ACC112 (cell line): ENCODE measurements at regions not wholly inside any gene's neighbourhood (a gene's known extent, or its start where the extent isn't known, plus 50 kb on each side); places are given as distances from the start of the nearest gene placed in this dataset.

ENCODE experiments used
- H2AFZ ChIP-seq: fragments of 200-600 bp; sonication (generic); one replicate; pipeline ENCODE4 v1.6.0; 2017; ENCODE audit warnings: antibody characterized with exemption, low read length; ENCODE audit not compliant: unreplicated experiment
- H3K27ac ChIP-seq: fragments of 200-600 bp; sonication (generic); 2 replicates; pipeline ENCODE4 v1.5.1; 2014; ENCODE audit warnings: low read depth, mild to moderate bottlenecking, antibody characterized with exemption, low read length, moderate library complexity
- H3K27me3 ChIP-seq: fragments of 200-600 bp; sonication (generic); 2 replicates; pipeline ENCODE4 v1.6.1; 2014; ENCODE audit warnings: mild to moderate bottlenecking, antibody characterized with exemption, low read length, moderate library complexity, mixed read lengths; ENCODE audit not compliant: insufficient read depth
- H3K36me3 ChIP-seq: fragments of 200-600 bp; sonication (generic); 2 replicates; pipeline ENCODE4 v1.6.1; 2016; ENCODE audit warnings: mild to moderate bottlenecking, antibody characterized with exemption, low read length, moderate library complexity, mixed read lengths; ENCODE audit not compliant: insufficient read depth
- H3K4me1 ChIP-seq: fragments of 200-600 bp; sonication (generic); one replicate; pipeline ENCODE4 v1.6.1; 2016; ENCODE audit warnings: low read length, mixed read lengths; ENCODE audit not compliant: insufficient read depth, unreplicated experiment, control insufficient read depth
- H3K4me3 ChIP-seq: fragments of 200-600 bp; sonication (generic); 2 replicates; pipeline ENCODE4 v1.5.1; 2014; ENCODE audit warnings: mild to moderate bottlenecking, low read depth, low read length
- H3K79me2 ChIP-seq: fragments of 200-600 bp; sonication (generic); one replicate; pipeline ENCODE4 v1.6.0; 2016; ENCODE audit warnings: low read length; ENCODE audit not compliant: control insufficient read depth, unreplicated experiment, insufficient read depth

DNA sequence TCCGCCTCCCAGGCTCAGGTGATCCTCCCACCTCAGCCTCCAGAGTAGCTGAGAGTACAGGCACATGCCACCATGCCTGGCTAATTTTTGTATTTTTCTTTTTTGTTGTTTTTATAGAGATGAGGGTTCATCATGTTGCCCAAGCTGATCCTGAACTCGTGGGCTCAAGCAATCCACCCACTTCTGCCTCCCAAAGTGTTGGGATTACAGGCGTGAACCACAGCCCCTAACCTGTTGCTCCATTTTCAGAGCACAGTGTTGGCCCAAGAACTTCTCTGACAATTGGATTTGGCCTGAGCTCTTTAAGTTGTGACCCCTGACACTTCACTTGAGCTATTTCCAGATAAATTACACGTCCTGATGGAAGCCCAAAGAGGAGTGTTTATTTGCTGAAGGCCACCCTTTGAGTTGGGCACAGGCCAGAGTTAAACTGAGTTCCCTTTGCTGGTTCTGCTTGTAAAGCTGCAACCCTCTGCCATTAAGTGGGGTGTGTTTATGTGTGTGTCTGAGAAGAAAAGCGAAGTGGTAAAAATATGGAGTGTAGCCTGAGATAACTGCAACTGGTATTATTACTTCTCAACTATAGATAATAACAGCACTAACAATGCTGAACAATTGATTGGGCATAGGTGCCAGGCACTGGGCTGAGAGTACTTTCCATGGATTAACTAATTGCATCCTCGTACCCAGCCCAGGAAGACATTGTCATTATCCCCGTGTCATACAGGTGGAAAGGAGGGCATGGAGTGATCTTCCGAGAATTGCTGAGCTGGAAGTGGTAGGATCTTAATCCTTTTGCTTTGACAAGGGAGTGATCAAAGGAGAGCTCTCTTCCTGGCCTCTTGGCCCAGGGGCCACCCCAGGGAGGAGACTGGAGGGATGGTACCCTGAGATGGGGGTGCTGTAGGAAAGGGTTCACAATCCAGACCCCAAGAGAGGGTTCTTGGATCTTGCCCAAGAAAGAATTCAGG lies 91.5 kb upstream of the PROK2 start:
- Histone ChIP-seq H3K4me1 (no peaks in the 10 kb centered on the region), H2AFZ (no peak overlapping the region), H3K36me3 (no peaks in the 10 kb centered on the region), H3K4me3 (no peak overlapping the region), H3K27me3 (peaks cover 20% of the 10 kb centered on the region; the same call in 1 of the 2 replicates), H3K27ac (no peak overlapping the region), H3K79me2 (no peaks in the 10 kb centered on the region)

DNA sequence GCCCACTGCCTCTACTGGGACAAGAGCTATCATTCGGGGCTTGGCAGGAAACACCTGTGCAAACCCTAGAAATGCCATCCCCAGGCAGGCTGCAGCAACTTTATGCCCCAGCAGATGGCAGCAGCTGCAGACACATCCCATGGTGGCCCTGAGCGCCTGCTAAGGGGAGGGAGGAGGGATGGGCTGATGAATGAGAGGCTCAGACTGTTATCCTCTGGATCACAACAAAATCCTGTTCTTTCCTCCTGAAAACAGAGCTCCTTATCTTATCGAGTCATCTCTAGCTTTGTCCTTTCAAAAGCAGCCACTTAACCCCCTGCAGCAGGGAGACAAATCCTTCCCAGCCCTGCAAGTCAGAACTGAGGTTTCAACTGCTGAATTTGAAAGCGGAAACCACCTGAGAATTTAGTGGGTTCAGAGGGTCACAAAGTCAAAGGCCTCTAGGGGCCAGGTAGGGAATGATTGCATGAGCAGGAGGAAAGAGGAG lies 90.6 kb upstream of the PROK2 start:
- Histone ChIP-seq H3K27ac (no peak overlapping the region), H2AFZ (no peak overlapping the region)

DNA sequence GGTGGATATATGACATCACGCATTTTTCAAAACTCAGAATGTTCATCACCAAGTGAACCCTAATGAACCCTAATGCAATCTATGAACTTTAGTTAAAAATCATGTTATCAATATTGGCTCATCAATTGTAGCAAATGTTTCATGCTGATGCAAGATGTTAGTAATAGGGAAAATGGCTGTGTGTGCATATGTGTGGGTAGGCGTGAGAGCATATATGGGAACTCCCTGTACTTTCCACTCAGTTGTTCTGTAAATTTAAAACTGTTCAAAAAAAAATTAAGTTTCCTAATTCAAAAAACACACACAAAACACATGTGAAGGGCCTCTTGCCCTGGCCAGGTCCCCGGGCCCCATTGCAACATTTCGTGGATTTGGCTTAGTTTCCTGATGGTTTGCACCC lies 89.7 kb upstream of the PROK2 start:
- no peaks in the 10 kb centered on the region for H3K79me2 ChIP-seq
- no peaks in the 10 kb centered on the region for H3K36me3 ChIP-seq
- H3K4me3 ChIP-seq = no peak overlapping the region
- peaks cover 16% of the 10 kb centered on the region for H3K27me3 ChIP-seq
- no peak overlapping the region for H3K27ac ChIP-seq
- no peaks in the 10 kb centered on the region for H3K4me1 ChIP-seq
- no peak overlapping the region for H2AFZ ChIP-seq

More for the DNA sequence above, 90.6 kb upstream of the PROK2 start:
- H3K4me3 ChIP-seq = no peak overlapping the region
- H3K79me2 ChIP-seq = no peaks in the 10 kb centered on the region
- H3K36me3 ChIP-seq = no peaks in the 10 kb centered on the region
- H3K4me1 ChIP-seq = no peaks in the 10 kb centered on the region
- H3K27me3 ChIP-seq = 0 out of 2 replicates have a peak, but pooled peaks cover 12% of the 10 kb centered on the region

DNA sequence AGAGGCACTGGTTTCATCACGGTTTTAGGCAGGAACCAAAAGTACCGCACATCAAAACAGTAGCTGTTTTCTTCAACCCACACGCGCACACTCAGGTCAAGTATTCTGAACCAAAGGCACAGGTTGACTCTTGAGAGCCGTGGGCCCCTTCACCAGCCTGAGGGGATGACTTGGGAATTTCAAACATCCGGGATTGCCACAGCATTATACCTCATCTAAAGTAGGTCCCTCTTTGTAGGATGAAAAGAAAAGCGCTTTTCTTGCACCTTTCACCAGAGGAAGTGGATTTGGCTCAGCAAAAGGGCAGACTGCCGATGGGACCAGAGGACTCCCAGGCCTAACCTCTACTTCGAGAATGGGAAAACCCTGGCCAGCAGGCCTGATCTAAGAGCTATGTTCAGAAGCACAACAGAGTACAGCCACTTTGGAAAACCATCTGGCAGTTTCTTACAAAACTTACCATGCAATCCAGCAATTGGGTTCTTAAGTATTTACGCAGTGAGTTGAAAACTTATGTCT lies 88.2 kb upstream of the PROK2 start:
- Histone ChIP-seq H3K36me3 (no peaks in the 10 kb centered on the region), H2AFZ (no peak overlapping the region), H3K4me1 (no peaks in the 10 kb centered on the region), H3K27ac (no peak overlapping the region), H3K79me2 (no peaks in the 10 kb centered on the region), H3K4me3 (no peak overlapping the region), H3K27me3 (peaks cover 19% of the 10 kb centered on the region)

DNA sequence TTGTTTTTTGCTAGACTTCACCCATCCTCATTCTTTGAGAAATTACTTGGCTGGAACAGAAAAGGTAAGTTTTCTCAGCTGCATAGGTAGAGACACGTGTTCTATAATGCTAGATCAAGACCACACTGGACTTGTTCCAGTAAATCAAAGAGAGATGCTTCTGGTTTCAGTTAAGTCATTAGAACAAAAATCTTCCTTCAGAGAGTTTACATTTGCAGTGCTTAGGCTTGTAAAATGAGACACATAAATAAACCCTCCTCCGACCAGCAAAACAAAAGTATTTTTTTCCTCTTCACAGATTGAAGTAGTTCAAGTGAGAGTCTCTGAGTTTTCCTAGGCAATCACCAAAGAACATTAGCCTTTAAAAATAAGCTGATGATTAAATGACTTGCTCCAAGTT lies 87.3 kb upstream of the PROK2 start:
- Histone ChIP-seq H2AFZ (peak overlapping the region; percentile 16), H3K4me1 (no peaks in the 10 kb centered on the region), H3K36me3 (no peaks in the 10 kb centered on the region), H3K4me3 (0 out of 2 replicates have a peak overlapping the region, but pooled peaks have one; percentile 1), H3K79me2 (no peaks in the 10 kb centered on the region), H3K27me3 (peaks cover 25% of the 10 kb centered on the region), H3K27ac (no peak overlapping the region)

DNA sequence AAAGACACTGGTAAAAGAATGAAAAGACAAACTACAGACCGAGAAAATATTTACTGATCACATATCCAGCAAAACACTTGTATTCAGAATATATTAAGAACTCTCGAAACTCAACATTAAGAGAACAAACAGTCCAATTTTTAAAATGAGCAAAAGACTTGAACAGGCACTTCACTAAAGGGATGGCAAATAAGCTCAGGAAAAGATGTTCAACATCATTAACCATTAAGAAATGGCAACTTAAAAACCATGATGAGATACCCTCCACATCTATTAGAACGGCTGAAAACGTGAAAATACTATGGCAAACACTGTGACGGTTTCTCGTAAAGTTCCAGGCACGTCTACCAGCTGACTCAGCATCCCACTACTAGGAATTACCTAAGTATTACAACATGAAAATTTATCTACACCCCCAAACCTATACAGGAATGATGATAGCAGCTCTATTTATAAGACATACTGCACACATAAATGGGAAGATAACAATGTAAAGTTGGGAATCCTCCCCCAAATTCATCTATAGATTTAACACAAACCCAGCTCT lies 86.1 kb upstream of the PROK2 start:
- Histone ChIP-seq H2AFZ (no peak overlapping the region), H3K27ac (no peak overlapping the region), H3K4me3 (no peak overlapping the region), H3K36me3 (no peaks in the 10 kb centered on the region), H3K27me3 (peaks cover 32% of the 10 kb centered on the region), H3K4me1 (no peaks in the 10 kb centered on the region), H3K79me2 (no peaks in the 10 kb centered on the region)

DNA sequence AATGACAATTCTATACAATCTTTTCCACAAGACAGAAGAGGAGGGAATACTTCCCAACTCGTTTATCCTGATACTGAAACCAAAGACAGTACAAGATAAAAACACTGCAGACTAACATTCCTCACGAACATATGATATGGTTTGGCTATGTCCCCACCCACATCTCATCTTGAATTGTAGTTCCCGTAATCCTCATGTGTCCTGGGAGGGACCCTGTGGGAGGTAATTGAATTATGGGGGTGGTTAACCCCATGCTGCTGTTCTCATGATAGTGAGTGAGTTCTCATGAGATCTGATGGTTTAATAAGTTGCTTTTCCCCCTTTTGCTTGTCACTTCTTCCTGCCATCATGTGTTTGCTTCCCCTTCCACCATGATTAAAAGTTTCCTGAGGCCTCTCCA lies 83.9 kb upstream of the PROK2 start:
- peaks cover 52% of the 10 kb centered on the region for H3K27me3 ChIP-seq
- H3K4me3 ChIP-seq = no peak overlapping the region
- H3K27ac ChIP-seq = no peak overlapping the region

DNA sequence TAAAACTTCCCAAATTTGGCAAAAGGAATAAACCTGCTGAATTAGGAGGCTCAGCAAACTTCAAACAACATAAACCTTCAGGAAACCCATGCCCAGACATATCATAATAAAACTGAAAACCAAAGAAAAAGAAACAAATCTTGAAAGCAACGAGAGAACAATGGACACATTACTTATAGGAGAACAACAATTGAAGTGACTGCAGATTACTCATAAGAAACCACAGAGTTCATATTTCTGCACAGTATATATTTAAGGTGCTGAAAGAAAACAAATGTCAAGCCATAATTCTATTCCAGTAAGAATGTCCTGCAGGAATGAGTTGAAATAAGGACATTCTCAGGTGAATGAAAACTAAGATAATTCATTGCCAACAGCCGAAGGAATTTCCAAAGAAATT lies 80.8 kb upstream of the PROK2 start:
- Histone ChIP-seq H3K4me3 (no peak overlapping the region), H3K27ac (no peak overlapping the region), H3K36me3 (no peaks in the 10 kb centered on the region), H3K27me3 (peaks cover 75% of the 10 kb centered on the region), H3K79me2 (no peaks in the 10 kb centered on the region), H3K4me1 (no peaks in the 10 kb centered on the region), H2AFZ (no peak overlapping the region)

More for the DNA sequence above, 83.9 kb upstream of the PROK2 start:
- H3K79me2 ChIP-seq = no peaks in the 10 kb centered on the region
- no peaks in the 10 kb centered on the region for H3K4me1 ChIP-seq
- H3K36me3 ChIP-seq = no peaks in the 10 kb centered on the region
- no peak overlapping the region for H2AFZ ChIP-seq

DNA sequence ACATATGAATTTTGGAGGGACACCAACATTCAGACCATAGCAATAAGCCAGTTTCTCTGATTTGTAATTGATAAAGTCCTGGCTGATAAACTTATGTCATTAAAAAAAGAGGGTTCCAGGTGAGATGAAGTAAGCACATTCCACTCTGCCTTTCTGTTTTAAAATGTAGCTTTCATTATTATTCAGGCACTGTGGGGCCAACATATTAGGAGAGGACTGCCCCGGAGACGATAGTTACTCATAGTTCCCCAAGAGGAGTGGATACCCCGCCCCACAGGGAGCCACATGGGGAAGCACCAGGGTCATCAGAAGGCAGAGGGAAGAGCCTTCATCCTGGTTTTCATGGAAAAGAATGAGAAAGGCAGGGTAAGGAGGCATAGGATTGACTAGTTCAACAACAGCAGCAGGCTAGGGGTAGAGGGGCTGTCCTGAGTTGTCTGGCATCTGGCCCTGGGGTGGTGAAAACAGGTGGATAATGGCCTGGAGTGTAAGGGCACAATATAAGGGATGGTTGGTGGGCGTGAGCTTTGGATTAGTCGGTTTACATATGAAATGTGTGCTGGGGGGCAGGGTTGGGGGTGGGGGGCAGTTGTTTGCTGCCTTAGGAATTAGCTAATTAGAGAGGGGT lies 78.7 kb upstream of the PROK2 start:
- no peaks in the 10 kb centered on the region for H3K4me1 ChIP-seq
- no peak overlapping the region for H2AFZ ChIP-seq
- peaks cover 69% of the 10 kb centered on the region for H3K27me3 ChIP-seq
- no peaks in the 10 kb centered on the region for H3K79me2 ChIP-seq
- no peaks in the 10 kb centered on the region for H3K36me3 ChIP-seq
- no peak overlapping the region for H3K4me3 ChIP-seq
- H3K27ac ChIP-seq = no peak overlapping the region

DNA sequence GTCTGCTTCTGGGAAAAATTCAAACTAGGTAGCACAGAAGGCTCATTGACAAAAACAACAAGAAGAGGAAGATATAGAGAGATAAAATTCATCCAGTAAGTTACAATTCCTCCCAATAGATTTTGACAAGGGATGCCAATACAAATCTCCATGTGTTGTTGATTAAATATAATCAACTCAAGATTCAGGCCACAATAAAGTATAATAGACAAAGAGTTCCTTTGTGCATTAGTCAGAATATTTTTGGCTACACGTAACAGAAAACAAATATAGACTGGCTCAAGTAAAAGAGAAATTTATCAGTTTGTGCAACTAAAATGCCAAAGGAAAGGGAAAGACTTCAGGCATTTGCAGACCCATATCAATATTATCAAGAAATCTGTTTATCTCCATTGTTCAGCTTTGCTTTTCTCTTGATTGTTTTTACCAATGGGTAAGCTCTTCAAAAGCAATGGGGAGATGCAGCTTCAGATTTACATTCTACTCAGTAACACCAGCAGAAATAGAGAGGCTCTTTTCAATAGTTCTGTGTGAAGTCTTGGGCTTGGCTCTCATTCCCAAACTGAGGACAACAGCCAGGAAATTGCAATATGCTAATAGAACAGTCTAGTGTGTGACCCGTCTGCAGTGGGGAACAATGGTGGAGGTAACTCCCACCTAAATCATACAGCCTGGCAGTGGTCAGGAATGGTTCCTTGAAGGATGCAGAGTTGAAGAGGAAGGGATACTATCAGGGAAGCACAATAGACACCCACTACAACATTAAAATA lies 77.6 kb upstream of the PROK2 start:
- H3K27ac ChIP-seq = no peak overlapping the region
- peaks cover 60% of the 10 kb centered on the region for H3K27me3 ChIP-seq
- no peak overlapping the region for H3K4me3 ChIP-seq
- H2AFZ ChIP-seq = no peak overlapping the region
- no peaks in the 10 kb centered on the region for H3K36me3 ChIP-seq
- no peaks in the 10 kb centered on the region for H3K79me2 ChIP-seq
- no peaks in the 10 kb centered on the region for H3K4me1 ChIP-seq
